PC-9 (cell line): ENCODE measurements at regions not wholly inside any gene's neighbourhood (a gene's known extent, or its start where the extent isn't known, plus 50 kb on each side); places are given as distances from the start of the nearest gene placed in this dataset.

ENCODE experiments used
- CTCF ChIP-seq: fragments of 200-600 bp; sonication (generic); conservative IDR thresholded peaks from 2 replicates; pipeline ENCODE4 v1.6.1; 2017; ENCODE audit warnings: mixed run types, antibody characterized with exemption, mild to moderate bottlenecking, moderate library complexity
- EZH2 ChIP-seq: fragments of 200-600 bp; sonication (generic); IDR thresholded peaks from 2 replicates; pipeline ENCODE4 v1.8.0; 2017; ENCODE audit warnings: antibody characterized with exemption, low read depth

GRCh38 chr5:74221413-74221812 lies 419.1 kb downstream of the ENC1 start:
- TF ChIP-seq CTCF (no peak), EZH2 (no peak)
